HCT116 (cell line): ENCODE measurements at regions not wholly inside any gene's neighbourhood (a gene's known extent, or its start where the extent isn't known, plus 50 kb on each side); places are given as distances from the start of the nearest gene placed in this dataset.

Experiments
- ATF3 ChIP-seq: IDR thresholded peaks from 2 replicates; pipeline ENCODE4 v1.6.1; 2012
- CEBPB ChIP-seq: IDR thresholded peaks from 2 replicates; pipeline ENCODE4 v1.6.1; 2012; ENCODE audit warnings: low read depth
- CTCF ChIP-seq, 3 experiments: fragments of 200-600 bp in 1 of 3; sonication (generic) in 1 of 3; IDR thresholded peaks in 2 of 3; conservative IDR thresholded peaks in 1 of 3; 2 replicates each; pipeline ENCODE4 v1.5.1; 2012 to 2017; ENCODE audit warnings: low read depth in 2 of 3, low read length in 2 of 3, antibody characterized with exemption in 1 of 3, borderline replicate concordance in 1 of 3, control low read depth in 1 of 3, mild to moderate bottlenecking in 1 of 3, mixed read lengths in 1 of 3, mixed run types in 1 of 3, moderate library complexity in 1 of 3; ENCODE audit not compliant: insufficient read depth in 1 of 3
- ELF1 ChIP-seq: IDR thresholded peaks from 2 replicates; pipeline ENCODE4 v1.6.1; 2012; ENCODE audit warnings: low read depth, borderline replicate concordance
- EZH2 ChIP-seq: fragments of 200-600 bp; sonication (generic); IDR thresholded peaks from 2 replicates; pipeline ENCODE4 v1.6.1; 2017; ENCODE audit warnings: antibody characterized with exemption, mixed run types
- FOSL1 ChIP-seq: IDR thresholded peaks from 2 replicates; pipeline ENCODE4 v1.6.1; 2012; ENCODE audit warnings: low read depth
- MAX ChIP-seq: IDR thresholded peaks from 2 replicates; pipeline ENCODE4 v1.6.1; 2012
- POLR2A ChIP-seq: IDR thresholded peaks from 2 replicates; pipeline ENCODE4 v1.7.0; 2011; ENCODE audit warnings: borderline replicate concordance; ENCODE audit not compliant: insufficient read depth, insufficient read length; ENCODE audit errors: extremely low read depth
- POLR2AphosphoS5 ChIP-seq: IDR thresholded peaks from 2 replicates; pipeline ENCODE4 v1.6.1; 2011; ENCODE audit warnings: mild to moderate bottlenecking, low read depth, low read length, moderate library complexity
- REST ChIP-seq: IDR thresholded peaks from 2 replicates; pipeline ENCODE4 v1.6.1; 2012; ENCODE audit warnings: low read depth

DNA sequence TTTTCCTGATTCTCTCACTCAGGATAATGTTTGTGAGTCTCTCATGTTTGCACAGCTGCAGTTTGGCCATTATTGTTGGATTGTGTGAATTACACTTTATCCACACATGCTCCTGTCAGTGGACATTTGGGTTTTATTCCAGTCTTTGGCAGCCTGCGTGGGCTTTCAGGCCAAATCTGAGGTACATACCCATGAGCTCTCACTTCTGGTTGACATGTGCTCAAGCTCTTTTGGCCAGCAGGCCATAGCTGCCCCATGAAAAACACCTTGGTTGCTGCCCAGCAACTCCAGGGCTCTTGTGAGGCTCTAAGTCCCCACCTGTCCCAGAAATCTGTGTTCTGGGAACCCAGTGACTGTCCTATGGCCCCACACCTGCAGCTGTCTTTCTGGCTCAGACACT is 124.5 kb upstream of the GALNT2 start:
- TF ChIP-seq ATF3 (no peak), POLR2AphosphoS5 (no peak), CTCF (IDR thresholded peaks at IDR 0.05 in 2 of 3, conservative IDR thresholded peaks at IDR 0.05 in 1 of 3; ENCODE audit: borderline replicate concordance in 1 of 3, insufficient read depth in 1 of 3, low read depth in 2 of 3, low read length in 2 of 3) (no peak), EZH2 (no peak), REST (no peak), POLR2A (no peak), MAX (no peak), CEBPB (no peak), ELF1 (no peak), FOSL1 (no peak)
